ENCODE measurements at regions not wholly inside any gene's neighbourhood (a gene's known extent, or its start where the extent isn't known, plus 50 kb on each side); places are given as distances from the start of the nearest gene placed in this dataset.

GRCh38 chr7:85748861-85749260 lies 562.0 kb upstream of the SEMA3D start:
- DNase-seq (ENCODE audit: insufficient read length, low spot score) (no peak), FAIRE-seq (no peak)

- FAIRE-seq (no peak), DNase-seq (ENCODE audit: insufficient read length, low spot score) (no peak)
These were observed 550.6 kb upstream of the SEMA3D start for GRCh38 chr7:85737426-85737825.

GRCh38 chr7:85736085-85736484 lies 549.2 kb upstream of the SEMA3D start:
- DNase-seq (ENCODE audit: insufficient read length, low spot score) (no peak), FAIRE-seq (no peak)

GRCh38 chr7:85734823-85735222 lies 548.0 kb upstream of the SEMA3D start:
- no peak for FAIRE-seq
- DNase-seq (ENCODE audit: insufficient read length, low spot score): no peak

- FAIRE-seq: no peak
- DNase-seq (ENCODE audit: insufficient read length, low spot score): no peak
These were observed 546.5 kb upstream of the SEMA3D start for GRCh38 chr7:85733169-85733915.

GRCh38 chr7:85730012-85730411 lies 543.2 kb upstream of the SEMA3D start:
- FAIRE-seq (no peak), DNase-seq (ENCODE audit: insufficient read length, low spot score) (no peak)

- no peak for FAIRE-seq
- no peak for DNase-seq (ENCODE audit: insufficient read length, low spot score)
These were observed 538.2 kb upstream of the SEMA3D start for GRCh38 chr7:85725026-85725425.

- DNase-seq (ENCODE audit: insufficient read length, low spot score): no peak
- no peak for FAIRE-seq
These were observed 533.4 kb upstream of the SEMA3D start for GRCh38 chr7:85719981-85720953.

- FAIRE-seq (no peak), DNase-seq (ENCODE audit: insufficient read length, low spot score) (no peak)
These were observed 529.5 kb upstream of the SEMA3D start for GRCh38 chr7:85716353-85716752.

GRCh38 chr7:85714951-85715350 lies 528.1 kb upstream of the SEMA3D start:
- DNase-seq (ENCODE audit: insufficient read length, low spot score): no peak

GRCh38 chr7:85714043-85714578 lies 527.3 kb upstream of the SEMA3D start:
- DNase-seq (ENCODE audit: insufficient read length, low spot score) (no peak), FAIRE-seq (no peak)

More at GRCh38 chr7:85714951-85715350, 528.1 kb upstream of the SEMA3D start:
- no peak for FAIRE-seq

GRCh38 chr7:85713171-85713570 lies 526.3 kb upstream of the SEMA3D start:
- FAIRE-seq: no peak
- no peak for DNase-seq (ENCODE audit: insufficient read length, low spot score)

- FAIRE-seq (no peak), DNase-seq (ENCODE audit: insufficient read length, low spot score) (no peak)
These were observed 525.0 kb upstream of the SEMA3D start for GRCh38 chr7:85711894-85712293.

- FAIRE-seq (no peak), DNase-seq (ENCODE audit: insufficient read length, low spot score) (no peak)
These were observed 524.1 kb upstream of the SEMA3D start for GRCh38 chr7:85710960-85711359.

GRCh38 chr7:85708221-85708620 lies 521.4 kb upstream of the SEMA3D start:
- no peak for FAIRE-seq
- no peak for DNase-seq (ENCODE audit: insufficient read length, low spot score)

GRCh38 chr7:85705076-85705475 lies 518.2 kb upstream of the SEMA3D start:
- no peak for FAIRE-seq

GRCh38 chr7:85703251-85704010 lies 516.6 kb upstream of the SEMA3D start:
- no peak for FAIRE-seq
- no peak for DNase-seq (ENCODE audit: insufficient read length, low spot score)

More at GRCh38 chr7:85705076-85705475, 518.2 kb upstream of the SEMA3D start:
- no peak for DNase-seq (ENCODE audit: insufficient read length, low spot score)

GRCh38 chr7:85702348-85702747 lies 515.5 kb upstream of the SEMA3D start:
- DNase-seq (ENCODE audit: insufficient read length, low spot score) (no peak), FAIRE-seq (no peak)

- FAIRE-seq (no peak), DNase-seq (ENCODE audit: insufficient read length, low spot score) (no peak)
These were observed 512.6 kb upstream of the SEMA3D start for GRCh38 chr7:85699482-85699881.

GRCh38 chr7:85695533-85695932 lies 508.7 kb upstream of the SEMA3D start:
- peak; percentile 9 for DNase-seq (ENCODE audit: insufficient read length, low spot score)
- no peak for FAIRE-seq

GRCh38 chr7:85695041-85695440 lies 508.2 kb upstream of the SEMA3D start:
- DNase-seq (ENCODE audit: insufficient read length, low spot score): no peak
- FAIRE-seq: no peak

Data from HTR-8/SVneo (cell line).